Activated CD8-positive, alpha-beta memory T cell treated with anti-CD3 and anti-CD28 coated beads, Interleukin-2, amount 50 U/mL, for 48 hours (primary cell): ENCODE measurements at regions not wholly inside any gene's neighbourhood (a gene's known extent, or its start where the extent isn't known, plus 50 kb on each side); places are given as distances from the start of the nearest gene placed in this dataset.

Experiments
- DNase-seq: peaks from one replicate; pipeline ENCODE4 v3.0.0-alpha.2; 2020

DNA sequence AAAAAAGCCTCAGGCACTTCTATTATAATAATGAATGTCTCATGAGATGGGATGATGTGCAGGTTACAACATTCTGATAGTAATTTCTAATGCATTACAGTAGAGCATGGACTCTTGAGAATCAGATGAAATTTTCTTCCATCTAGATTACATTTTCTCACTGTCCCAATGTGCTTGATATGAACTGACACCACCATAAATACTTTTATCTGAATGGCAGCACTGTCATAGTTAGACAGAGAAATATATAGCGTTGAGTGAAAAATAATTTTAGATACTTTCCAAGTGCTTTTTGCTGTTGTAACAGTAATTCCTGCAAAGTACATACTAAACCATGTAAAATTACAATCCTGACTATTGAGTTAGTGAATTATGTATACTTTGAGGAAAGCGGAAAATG, 630.1 kb downstream of the BRINP3 start:
- no peak for DNase-seq

DNA sequence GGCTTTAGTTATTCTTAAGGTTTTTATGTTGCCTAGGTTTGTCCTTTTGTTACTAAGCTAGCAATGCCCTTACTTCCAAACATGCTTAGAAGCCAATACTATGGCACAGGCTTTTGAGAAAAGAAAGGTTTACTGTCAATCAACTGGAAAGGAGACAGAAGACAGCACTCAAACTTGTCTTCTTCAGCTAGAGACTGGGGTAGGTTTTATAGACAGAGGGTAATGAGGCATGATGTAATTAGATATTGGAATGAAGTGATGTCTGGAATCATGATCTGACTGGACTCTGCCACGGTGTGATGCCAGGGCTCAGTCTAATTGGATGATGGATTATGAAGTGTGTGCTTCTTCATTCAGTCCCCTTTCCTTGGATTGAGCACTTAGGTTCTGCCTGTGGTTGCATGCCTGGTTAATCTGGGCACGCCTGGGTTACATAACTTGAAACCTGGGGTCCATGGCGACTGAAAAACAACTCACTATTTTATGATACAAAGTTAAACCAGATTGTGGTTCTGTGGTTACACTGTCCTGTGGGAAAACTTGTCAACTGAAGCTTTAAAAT, 625.8 kb downstream of the BRINP3 start:
- no peak for DNase-seq

DNA sequence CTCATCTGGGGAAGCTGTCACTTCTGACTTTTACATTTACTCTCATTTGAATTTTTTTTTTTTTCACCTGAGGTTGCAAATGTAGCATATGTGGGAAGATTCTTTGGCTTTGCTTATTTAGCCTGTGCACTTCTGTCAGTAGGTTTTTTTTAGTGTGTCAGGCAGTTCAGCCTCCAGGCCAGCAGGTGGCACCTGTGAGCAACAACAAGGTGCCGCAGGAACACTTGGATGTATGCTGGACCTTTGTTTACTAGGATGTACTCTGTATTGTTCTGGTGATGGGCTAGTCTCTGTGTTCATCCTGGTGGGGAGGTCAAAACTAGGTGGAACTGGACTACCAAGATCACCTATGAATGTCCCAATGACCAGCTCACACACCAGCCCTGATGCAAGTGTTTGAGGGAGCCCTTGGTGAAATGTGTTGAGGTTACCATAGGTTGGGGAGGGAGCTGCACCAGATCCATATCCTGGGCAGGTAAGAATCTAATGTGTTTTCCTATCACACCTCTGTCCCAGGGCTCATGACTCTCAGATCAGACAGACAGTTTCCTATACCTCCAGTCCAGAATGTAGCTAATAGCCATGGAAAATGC, 618.2 kb downstream of the BRINP3 start:
- DNase-seq, result peak; percentile 57

DNA sequence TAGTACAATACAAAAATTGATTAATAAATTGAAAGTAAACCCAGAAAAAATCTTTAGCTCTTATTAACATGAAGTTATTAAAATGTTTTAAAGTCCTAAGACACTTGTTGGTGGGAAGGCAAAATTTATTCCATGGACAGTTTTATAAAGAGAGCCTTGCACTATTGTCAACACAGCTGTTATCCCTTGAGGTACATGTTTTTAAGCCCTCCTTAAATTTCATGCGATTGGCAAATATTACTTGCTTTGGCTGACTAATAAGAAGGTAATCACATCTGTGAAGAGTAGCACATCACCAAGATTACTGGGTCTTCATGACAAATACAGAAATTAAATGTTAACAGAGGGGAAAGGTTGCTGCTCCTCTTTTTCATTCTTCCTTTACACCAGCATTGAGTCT, 611.1 kb downstream of the BRINP3 start:
- no peak for DNase-seq

- no peak for DNase-seq
These were observed 609.6 kb downstream of the BRINP3 start for GRCh38 chr1:189868021-189868420.

- DNase-seq, result no peak
These were observed 602.8 kb downstream of the BRINP3 start for GRCh38 chr1:189874715-189875435.

- no peak for DNase-seq
These were observed 597.5 kb downstream of the BRINP3 start for GRCh38 chr1:189880135-189880534.

GRCh38 chr1:189899686-189900425, 577.8 kb downstream of the BRINP3 start:
- no peak for DNase-seq

- DNase-seq, result no peak
These were observed 573.2 kb downstream of the BRINP3 start for GRCh38 chr1:189904509-189904908.

- DNase-seq, result no peak
These were observed 569.6 kb downstream of the BRINP3 start for GRCh38 chr1:189908113-189908512.

DNA sequence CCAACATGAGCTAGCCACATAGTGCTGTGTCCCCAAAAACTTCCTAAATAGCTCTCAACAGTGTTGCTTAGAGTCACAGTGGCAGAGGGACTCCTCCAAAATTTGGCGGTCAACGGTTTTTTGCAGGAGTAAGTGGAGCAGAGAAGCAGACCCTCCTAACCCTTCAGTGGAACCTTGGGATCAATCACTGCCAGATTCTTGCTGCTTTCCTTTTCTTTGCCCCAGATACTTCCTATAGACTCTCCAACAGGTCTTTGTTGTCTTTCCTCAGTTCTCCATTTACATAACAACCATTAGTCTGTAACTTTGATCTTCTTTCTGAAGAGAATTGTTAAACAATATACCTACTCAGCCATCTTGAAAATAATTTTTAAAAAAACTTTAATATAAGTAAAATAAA, 556.1 kb downstream of the BRINP3 start:
- no peak for DNase-seq

GRCh38 chr1:189927641-189928040, 550.0 kb downstream of the BRINP3 start:
- no peak for DNase-seq

- DNase-seq, result no peak
These were observed 548.1 kb downstream of the BRINP3 start for GRCh38 chr1:189929501-189930099.

GRCh38 chr1:189936861-189937260, 540.8 kb downstream of the BRINP3 start:
- DNase-seq, result no peak

- no peak for DNase-seq
These were observed 537.7 kb downstream of the BRINP3 start for GRCh38 chr1:189939967-189940366.

- DNase-seq, result no peak
These were observed 535.7 kb downstream of the BRINP3 start for GRCh38 chr1:189941922-189942321.

DNA sequence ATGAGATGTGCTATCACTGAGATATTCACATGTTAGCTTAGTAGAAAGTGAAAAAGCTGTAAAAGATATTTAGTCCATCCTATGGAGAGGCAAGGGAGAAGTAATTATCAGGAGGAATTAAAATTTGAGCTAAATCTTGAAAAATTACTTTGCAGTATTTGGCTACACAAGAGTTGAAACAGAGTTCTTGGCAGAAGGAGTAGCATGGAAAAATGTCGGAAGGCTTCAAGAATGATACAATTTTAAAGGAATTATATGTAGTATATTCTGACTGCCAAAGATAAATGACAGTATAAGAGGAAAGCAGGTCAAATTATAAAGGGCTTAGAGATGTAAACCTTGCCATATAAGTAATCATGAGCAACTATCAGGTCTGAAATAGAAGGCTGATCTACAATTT, 518.9 kb downstream of the BRINP3 start:
- no peak for DNase-seq

- DNase-seq, result no peak
These were observed 516.9 kb downstream of the BRINP3 start for GRCh38 chr1:189960769-189961168.

DNA sequence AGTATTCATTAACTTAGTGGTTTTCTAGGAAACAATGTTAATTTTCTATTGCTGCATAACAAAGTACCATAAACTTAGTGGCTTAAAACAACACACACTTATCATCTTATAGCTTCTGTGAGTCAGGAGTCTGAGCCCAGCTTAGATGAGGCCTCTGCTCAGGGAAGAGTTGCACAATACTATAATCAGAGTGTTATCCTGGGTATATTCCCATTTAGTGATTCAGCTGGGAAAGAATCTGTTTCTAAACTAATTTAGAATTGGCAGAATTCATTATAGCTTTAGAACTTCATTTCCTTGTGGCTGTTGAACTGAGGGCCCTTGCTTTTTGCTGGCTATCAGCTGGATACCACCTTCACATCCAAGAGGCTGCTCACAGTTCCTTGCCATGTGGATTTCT, 515.5 kb downstream of the BRINP3 start:
- DNase-seq, result no peak

GRCh38 chr1:189970331-189971230, 507.1 kb downstream of the BRINP3 start:
- DNase-seq, result no peak

GRCh38 chr1:189971656-189972055, 506.0 kb downstream of the BRINP3 start:
- DNase-seq, result no peak

DNA sequence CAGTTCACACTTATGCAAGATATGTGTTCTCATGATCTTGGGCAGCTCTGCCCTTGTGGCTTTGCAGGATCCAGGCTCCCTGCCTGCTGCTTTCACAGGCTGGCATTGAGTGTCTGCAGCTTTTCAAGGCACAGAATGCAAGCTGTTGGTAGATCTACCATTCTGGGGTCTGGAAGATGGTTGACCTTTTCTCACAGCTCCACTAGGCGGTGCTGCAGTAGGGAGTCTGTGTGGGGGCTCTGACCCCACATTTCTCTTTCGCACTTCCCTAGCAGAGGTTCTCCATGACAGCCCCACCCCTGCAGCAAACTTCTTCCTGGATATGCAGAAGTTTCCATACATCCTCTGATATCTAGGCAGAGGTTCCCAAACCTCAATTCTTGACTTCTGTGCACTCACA, 500.5 kb downstream of the BRINP3 start:
- no peak for DNase-seq
